CD14-positive monocyte (primary cell): ENCODE measurements at regions not wholly inside any gene's neighbourhood (a gene's known extent, or its start where the extent isn't known, plus 50 kb on each side); places are given as distances from the start of the nearest gene placed in this dataset.

ENCODE experiments used
- DNase-seq, 3 donors: peaks; one replicate each; pipeline ENCODE4 v3.0.0-alpha.2; 2011 to 2022
- H2AFZ ChIP-seq: 2 replicates; pipeline ENCODE4 v1.6.0; 2012; ENCODE audit warnings: mild to moderate bottlenecking, low read depth, low read length, inconsistent platforms; ENCODE audit not compliant: insufficient read depth, poor library complexity, severe bottlenecking
- H3K27ac ChIP-seq, 2 donors: 1 replicate in 1 of 2; 2 replicates in 1 of 2; pipeline ENCODE4 v1.5.1; 2012 to 2013; ENCODE audit warnings: low read length in 2 of 2, control low read depth in 1 of 2, inconsistent platforms in 1 of 2, low read depth in 1 of 2, mild to moderate bottlenecking in 1 of 2
- H3K27me3 ChIP-seq, 2 donors: one replicate each; pipeline versions ENCODE4 v1.6.0 to v1.6.1; 2011 to 2013; ENCODE audit warnings: low read length in 2 of 2; ENCODE audit not compliant: control insufficient read depth in 2 of 2, insufficient read depth in 2 of 2
- H3K36me3 ChIP-seq, 2 donors: replicated peaks in 1 of 2; 1 replicate in 1 of 2; 2 replicates in 1 of 2; pipeline versions ENCODE4 v1.5.1 to v1.6.1; 2012 to 2013; ENCODE audit warnings: low read length in 2 of 2, control low read depth in 1 of 2, inconsistent platforms in 1 of 2, mild to moderate bottlenecking in 1 of 2; ENCODE audit not compliant: insufficient read depth in 2 of 2, control insufficient read depth in 1 of 2
- H3K4me1 ChIP-seq, 2 donors: 1 replicate in 1 of 2; 2 replicates in 1 of 2; pipeline versions ENCODE4 v1.5.1 to v1.6.1; 2012 to 2013; ENCODE audit warnings: low read length in 2 of 2, control low read depth in 1 of 2, inconsistent platforms in 1 of 2, mild to moderate bottlenecking in 1 of 2, moderate library complexity in 1 of 2; ENCODE audit not compliant: insufficient read depth in 2 of 2, control insufficient read depth in 1 of 2
- H3K4me2 ChIP-seq: replicated peaks from 2 replicates; pipeline ENCODE3; 2012; ENCODE audit warnings: low read length, moderate library complexity, mild to moderate bottlenecking; ENCODE audit not compliant: poor library complexity, severe bottlenecking; ENCODE audit errors: extremely low read depth
- H3K4me3 ChIP-seq, 3 experiments: fragments of 200-600 bp in 1 of 3; sonication (generic) in 1 of 3; replicated peaks in 1 of 3; 1 replicate in 2 of 3; 2 replicates in 1 of 3; pipeline ENCODE4 v1.5.1; 2011 to 2013; ENCODE audit warnings: low read length in 3 of 3, mild to moderate bottlenecking in 3 of 3, control low read depth in 2 of 3, low read depth in 2 of 3, inconsistent platforms in 1 of 3, moderate library complexity in 1 of 3
- H3K79me2 ChIP-seq: 2 replicates; pipeline ENCODE4 v1.6.0; 2012; ENCODE audit warnings: mild to moderate bottlenecking, control low read depth, inconsistent platforms, low read length, moderate library complexity; ENCODE audit not compliant: insufficient read depth
- H3K9ac ChIP-seq: 2 replicates; pipeline ENCODE4 v1.6.0; 2017; ENCODE audit warnings: low read length, mild to moderate bottlenecking; ENCODE audit not compliant: insufficient read depth, poor library complexity, severe bottlenecking
- H3K9me3 ChIP-seq, 2 donors: replicated peaks in 1 of 2; 1 replicate in 1 of 2; 2 replicates in 1 of 2; pipeline versions ENCODE4 v1.5.1 to v1.6.1; 2012 to 2013; ENCODE audit warnings: low read length in 2 of 2, control low read depth in 1 of 2; ENCODE audit not compliant: control insufficient read depth in 1 of 2, insufficient read depth in 1 of 2
- H4K20me1 ChIP-seq: 2 replicates; pipeline ENCODE4 v1.6.0; 2012; ENCODE audit warnings: mild to moderate bottlenecking, low read length, control low read depth, moderate library complexity; ENCODE audit not compliant: insufficient read depth
- H3K27ac Mint-ChIP-seq, 7 donors: one replicate each; pipeline ENCODE4 v1.8.0; 2020; ENCODE audit warnings: mild to moderate bottlenecking in 7 of 7, mixed read lengths in 7 of 7, moderate library complexity in 6 of 7, inconsistent platforms in 2 of 7
- H3K27me3 Mint-ChIP-seq, 3 donors: one replicate each; pipeline ENCODE4 v1.8.0; 2021 to 2022; ENCODE audit warnings: low read depth in 3 of 3, mild to moderate bottlenecking in 3 of 3, mixed read lengths in 3 of 3, moderate library complexity in 3 of 3, inconsistent platforms in 1 of 3
- H3K36me3 Mint-ChIP-seq, 2 donors: one replicate each; pipeline ENCODE4 v1.8.0; 2020; ENCODE audit warnings: mixed read lengths in 2 of 2, inconsistent platforms in 1 of 2, mild to moderate bottlenecking in 1 of 2
- H3K4me1 Mint-ChIP-seq: one replicate; pipeline ENCODE4 v1.8.0; 2020; ENCODE audit warnings: mild to moderate bottlenecking, mixed read lengths
- H3K4me3 Mint-ChIP-seq, 2 donors: one replicate each; pipeline ENCODE4 v1.8.0; 2020; ENCODE audit warnings: mild to moderate bottlenecking in 2 of 2, mixed read lengths in 2 of 2, moderate library complexity in 1 of 2
- H3K9me3 Mint-ChIP-seq, 7 donors: one replicate each; pipeline ENCODE4 v1.8.0; 2020 to 2022; ENCODE audit warnings: mixed read lengths in 7 of 7, mild to moderate bottlenecking in 6 of 7, moderate library complexity in 6 of 7, inconsistent platforms in 2 of 7
- WGBS: methylation state at CpG from one replicate; pipeline ENCODE4 v1.1.5; 2013; ENCODE audit warnings: missing lambda C conversion rate; ENCODE audit not compliant: insufficient coverage; 5-methylcytosine and 5-hydroxymethylcytosine counted together
- intact Hi-C, 2 donors: fragments of 100-400 bp; cut with micrococcal nuclease; formaldehyde crosslinking; loops; one replicate each; pipeline versions ENCODE4 v1.15.0 to v1.15.1; 2023
- TF ChIP-seq, protein P1 (sequence below): fragments of 200-600 bp; IDR thresholded peaks from one replicate; pipeline ENCODE4 v1.8.0; 2022; ENCODE audit warnings: antibody characterized with exemption, mild to moderate bottlenecking

DNA sequence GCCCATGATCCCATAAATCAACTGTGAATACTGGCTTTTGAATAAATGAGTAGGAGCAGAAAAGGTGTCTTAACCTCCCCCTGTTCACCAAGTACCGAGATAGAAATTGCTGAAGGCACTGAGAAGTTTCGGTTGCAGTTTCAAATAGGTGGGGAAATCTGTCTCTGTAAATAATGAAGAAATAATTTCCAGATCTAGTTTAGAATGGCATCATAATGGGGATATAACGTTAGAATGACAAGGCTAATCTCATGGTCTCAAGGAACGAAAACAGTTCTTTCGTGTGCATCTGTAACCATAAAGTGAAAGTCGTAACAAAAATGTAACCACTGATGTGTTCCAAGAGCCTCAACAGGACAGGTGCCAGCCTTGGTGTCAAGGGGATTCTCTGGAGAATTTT is 49.9 kb upstream of the TMEM18 start:
- Histone ChIP-seq H3K9ac (no peak overlapping the region), H3K36me3 (no peaks in the 10 kb centered on the region), H2AFZ (no peak overlapping the region), H3K27ac (no peak overlapping the region), H3K27me3 (peaks cover 0 to 4% of the 10 kb centered on the region in 2 donors), H3K9me3 (no peaks in the 10 kb centered on the region), H4K20me1 (no peaks in the 10 kb centered on the region), H3K4me1 (no peaks in the 10 kb centered on the region), H3K4me2 (no peak overlapping the region), H3K79me2 (no peaks in the 10 kb centered on the region), H3K4me3 (no peak overlapping the region)
- WGBS: 86% methylated on average over 4 of the region's 6 CpGs
- peaks cover 0 to 10% (median 1%) of the 10 kb centered on the region in 7 donors for H3K9me3 Mint-ChIP-seq
- DNase-seq: no peak
- peaks cover 9 to 30% (median 11%) of the 10 kb centered on the region in 3 donors for H3K27me3 Mint-ChIP-seq
- H3K27ac Mint-ChIP-seq: no peak overlapping the region
- H3K4me3 Mint-ChIP-seq: no peak overlapping the region
- no peaks in the 10 kb centered on the region for H3K4me1 Mint-ChIP-seq
- no peaks in the 10 kb centered on the region for H3K36me3 Mint-ChIP-seq
- TF ChIP-seq, protein P1, sequence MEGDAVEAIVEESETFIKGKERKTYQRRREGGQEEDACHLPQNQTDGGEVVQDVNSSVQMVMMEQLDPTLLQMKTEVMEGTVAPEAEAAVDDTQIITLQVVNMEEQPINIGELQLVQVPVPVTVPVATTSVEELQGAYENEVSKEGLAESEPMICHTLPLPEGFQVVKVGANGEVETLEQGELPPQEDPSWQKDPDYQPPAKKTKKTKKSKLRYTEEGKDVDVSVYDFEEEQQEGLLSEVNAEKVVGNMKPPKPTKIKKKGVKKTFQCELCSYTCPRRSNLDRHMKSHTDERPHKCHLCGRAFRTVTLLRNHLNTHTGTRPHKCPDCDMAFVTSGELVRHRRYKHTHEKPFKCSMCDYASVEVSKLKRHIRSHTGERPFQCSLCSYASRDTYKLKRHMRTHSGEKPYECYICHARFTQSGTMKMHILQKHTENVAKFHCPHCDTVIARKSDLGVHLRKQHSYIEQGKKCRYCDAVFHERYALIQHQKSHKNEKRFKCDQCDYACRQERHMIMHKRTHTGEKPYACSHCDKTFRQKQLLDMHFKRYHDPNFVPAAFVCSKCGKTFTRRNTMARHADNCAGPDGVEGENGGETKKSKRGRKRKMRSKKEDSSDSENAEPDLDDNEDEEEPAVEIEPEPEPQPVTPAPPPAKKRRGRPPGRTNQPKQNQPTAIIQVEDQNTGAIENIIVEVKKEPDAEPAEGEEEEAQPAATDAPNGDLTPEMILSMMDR: no peak
- intact Hi-C loops: no loop called here
